HK-2 (cell line): ENCODE measurements at regions not wholly inside any gene's neighbourhood (a gene's known extent, or its start where the extent isn't known, plus 50 kb on each side); places are given as distances from the start of the nearest gene placed in this dataset.
"Not testable (repeated sequence)": the region's sequence is repeated elsewhere in the genome, so short reads cannot be mapped to it uniquely, and the experiment has no call there.

ENCODE experiments used
- DNase-seq: peaks from one replicate; pipeline ENCODE4 v3.0.0-alpha.2; 2018; ENCODE audit not compliant: unreplicated experiment

DNA sequence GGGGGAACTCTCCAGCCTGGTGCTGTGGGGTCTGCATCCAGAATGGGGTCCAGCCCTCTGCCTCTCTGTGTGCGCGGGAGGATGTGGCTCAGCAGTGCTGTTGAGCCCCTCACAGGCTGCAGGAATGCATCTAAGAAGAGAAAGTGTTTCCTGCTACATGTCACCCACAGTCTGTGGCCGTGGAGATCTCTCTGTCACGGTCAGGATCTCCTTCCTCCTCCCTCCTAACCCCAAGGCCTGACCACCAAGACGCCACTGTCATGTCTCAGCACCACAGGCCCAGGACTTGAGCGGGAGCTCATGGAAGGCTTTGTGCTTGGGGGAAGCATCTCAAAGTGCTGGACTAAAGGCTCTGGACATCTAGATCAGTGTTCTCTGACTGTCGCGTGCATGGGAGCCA, 90.1 kb downstream of the SREK1 start:
- DNase-seq, result no peak

DNA sequence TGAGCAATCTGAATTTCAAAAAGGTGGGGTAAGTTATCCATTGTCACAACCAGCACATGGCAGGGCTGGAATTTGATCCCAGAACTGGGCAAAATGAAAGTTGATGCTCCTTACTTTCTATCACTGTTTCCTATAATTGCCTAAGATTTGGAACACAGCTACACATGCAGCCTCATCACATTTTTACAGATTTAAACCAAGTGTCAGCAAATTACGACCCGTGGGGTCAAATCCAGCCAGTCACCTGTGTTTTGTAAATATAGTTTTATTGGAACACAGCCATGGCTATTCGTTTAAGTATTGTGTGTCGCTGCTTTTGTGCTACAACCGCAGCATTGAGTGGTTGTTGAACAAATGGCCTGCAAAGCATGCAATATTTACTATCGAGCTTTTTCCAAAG, 94.3 kb downstream of the SREK1 start:
- no peak for DNase-seq

DNA sequence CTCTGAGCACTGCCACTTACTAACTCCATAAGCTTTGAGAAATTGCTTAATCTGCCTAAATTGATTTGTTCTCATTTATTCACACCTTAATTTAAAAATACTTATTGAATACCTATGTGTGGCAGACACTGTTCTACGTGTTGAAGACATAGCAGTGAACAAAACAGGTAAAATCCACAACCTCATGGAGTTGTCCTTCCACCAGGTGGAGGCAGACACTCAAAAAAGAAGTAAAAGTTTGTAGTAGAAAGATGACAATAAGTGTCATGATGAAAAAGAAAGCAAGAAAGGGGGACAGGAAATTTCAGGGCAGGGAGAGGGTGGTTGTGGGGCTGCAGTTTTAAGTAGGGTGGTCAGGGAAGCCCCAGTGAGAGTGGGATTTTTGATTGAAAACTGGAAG, 94.9 kb downstream of the SREK1 start:
- DNase-seq, result no peak

DNA sequence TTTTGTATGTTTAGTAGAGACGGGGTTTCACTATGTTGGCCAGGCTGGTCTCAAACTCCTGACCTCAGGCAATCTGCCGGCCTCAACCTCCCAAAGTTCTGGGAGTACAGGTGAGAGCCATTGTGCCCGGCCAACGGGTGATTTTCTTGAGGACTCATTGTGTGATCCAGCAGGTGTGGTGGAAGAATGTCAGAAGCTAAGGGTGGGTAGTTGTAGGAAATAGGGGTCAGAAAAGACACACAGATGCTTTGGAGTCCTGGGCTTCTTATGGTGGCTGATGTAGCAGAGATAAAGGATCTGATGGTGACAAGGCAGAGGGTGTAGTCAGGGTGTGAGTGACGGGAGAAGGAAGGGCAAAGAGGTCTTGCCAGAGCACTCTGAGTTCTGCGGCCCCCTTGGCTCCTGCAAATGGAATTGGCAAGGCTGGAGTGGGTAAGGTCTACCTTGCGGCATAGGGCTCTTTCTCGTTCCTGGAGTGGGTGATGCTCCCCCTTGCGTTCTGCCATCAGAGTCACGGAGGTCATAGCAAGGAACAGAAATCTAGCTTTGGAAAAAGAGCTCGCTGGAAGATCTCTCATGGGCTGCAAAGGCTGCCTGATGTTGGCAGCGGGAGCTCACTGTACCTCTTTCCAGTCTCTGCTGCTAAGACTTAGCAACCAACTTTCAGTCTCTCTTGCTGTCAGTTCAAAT, 97.2 kb downstream of the SREK1 start:
- no peak for DNase-seq

DNA sequence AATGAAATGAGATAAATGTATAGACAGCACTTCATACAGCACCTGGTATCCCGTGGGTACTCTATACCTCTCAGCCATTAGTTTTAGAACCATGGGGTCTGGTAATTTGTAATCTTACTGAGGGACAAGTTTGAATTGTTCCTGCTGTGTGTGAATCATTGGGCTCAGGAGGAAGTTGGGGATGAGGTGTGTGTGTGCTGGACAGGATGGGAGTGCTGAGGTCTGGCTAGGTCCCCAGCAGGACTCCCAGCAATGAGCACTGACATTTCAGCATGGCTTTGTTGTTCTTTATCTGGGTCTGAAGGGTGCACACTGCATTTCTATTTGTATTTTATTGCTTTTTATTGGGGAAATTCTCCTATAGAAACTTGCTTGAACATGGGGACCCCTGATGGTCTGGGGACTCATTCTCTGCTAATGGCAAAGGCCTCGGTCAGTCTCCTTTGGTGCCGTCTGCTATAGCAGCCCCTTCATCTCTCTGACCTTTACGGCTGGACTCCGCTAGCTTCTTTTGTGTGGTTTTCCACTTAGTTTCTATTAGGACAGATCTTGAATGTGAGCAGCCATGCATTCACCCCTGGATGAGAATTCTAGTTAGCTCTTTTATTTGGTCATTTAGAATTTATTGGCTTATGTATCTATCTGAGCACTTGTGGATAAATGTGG, 98.1 kb downstream of the SREK1 start:
- DNase-seq, result no peak

DNA sequence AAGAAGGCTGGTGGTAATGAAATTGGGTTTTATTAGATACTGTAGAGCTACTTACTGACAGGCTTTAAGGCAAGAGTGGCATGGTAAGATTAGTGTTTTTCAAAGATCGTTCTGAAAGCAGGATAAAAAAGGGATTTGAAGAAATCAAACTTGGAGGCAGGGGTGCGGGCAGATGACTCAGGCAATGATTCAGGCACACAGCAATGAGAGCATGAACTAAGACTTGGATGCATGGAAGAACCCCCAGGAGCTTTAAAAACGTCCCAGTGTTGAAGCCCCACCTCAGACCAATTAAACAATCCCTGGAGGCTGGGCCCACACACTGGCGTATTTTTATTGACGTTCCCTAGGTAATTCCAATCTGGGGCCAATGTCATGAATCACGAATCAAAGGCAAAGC, 102.5 kb downstream of the SREK1 start:
- no peak for DNase-seq

DNA sequence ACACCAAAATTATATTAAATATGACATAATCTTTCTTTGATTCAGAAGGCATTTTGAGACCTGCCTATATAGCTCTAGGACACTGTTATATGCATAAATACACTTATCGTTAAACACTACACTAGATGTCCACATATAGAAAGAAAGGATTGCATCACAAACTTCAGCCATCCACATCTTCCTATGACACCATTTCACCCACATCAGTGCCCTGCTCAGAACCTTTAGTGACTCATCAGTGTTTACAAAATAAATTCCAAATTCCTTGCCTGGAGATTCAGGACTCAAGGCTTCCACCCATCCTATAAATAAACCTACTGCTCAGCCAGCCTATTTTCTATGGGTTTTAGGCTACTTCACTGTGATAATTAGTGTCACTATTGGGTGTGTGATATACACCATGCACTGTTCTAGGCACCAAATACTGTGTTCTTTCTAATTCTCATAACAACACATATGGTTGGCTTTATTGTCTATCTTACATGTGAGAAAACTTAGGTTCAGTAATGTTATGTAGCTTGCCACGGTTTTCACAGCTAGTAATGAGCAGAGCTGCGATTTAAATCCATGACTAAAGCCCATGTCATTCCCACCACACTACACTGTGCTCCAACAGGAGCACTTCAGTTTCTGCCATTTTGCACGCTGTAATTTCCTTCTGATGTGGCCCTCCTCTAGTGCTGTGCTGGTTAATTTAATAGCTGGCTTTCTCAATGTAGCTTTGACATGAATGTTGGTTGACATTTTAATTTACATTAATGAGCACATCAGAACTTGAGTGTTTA, 103.3 kb downstream of the SREK1 start:
- DNase-seq, result no peak

DNA sequence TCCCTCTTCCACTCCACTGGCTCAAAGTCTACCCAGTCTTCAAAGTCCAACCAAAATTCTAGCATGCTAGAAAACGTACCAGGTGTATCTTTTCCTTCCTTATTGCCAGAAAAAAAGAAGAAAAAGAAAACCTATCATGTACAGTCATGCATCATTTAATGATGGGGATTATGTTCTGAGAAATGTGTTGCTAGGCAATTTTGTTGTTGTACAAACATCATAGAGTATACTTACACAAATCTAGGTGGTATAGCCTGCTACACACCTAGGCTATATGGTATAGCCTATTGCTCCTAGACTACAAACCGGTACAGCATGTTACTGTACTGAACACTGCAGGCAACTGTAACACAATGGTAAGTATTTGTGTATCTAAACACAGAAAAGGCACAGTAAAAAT, 104.8 kb downstream of the SREK1 start:
- no peak for DNase-seq

DNA sequence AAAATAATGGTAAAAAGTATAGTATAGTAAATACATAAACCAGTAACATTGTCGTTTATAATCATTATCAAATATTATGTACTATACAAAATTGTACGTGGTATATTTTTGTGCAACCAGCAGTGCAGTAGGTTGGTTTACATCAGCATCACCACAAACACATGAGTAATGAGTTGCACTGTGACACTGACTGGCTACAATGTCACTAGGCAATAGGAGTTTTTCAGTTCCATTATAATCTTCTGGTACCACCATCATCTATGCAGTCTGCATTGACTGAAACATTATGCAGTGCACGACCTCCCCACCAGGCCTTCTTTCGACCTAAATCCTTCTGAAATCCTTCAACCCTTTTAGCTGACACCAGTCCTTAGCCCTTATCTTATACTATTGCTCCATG, 105.8 kb downstream of the SREK1 start:
- no peak for DNase-seq

DNA sequence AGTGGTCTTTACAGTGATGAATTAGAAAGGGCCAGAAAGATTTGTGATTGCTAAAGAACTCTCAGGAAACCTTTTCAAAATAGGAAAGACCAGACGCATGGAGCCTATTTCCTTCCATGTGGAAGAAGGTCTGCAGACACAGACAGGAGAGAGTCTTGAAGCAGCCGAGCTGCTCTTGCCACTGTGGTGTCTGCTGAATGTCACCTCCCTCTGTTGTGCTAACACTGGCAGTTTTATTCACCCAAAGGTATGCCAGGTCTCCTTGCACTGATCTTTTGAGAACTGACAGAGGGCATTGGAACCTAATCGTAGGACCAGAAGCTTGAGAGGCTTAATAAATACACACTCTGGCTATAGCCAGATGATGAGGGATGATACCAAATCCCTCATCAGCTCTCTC, 108.7 kb downstream of the SREK1 start:
- DNase-seq, result no peak

DNA sequence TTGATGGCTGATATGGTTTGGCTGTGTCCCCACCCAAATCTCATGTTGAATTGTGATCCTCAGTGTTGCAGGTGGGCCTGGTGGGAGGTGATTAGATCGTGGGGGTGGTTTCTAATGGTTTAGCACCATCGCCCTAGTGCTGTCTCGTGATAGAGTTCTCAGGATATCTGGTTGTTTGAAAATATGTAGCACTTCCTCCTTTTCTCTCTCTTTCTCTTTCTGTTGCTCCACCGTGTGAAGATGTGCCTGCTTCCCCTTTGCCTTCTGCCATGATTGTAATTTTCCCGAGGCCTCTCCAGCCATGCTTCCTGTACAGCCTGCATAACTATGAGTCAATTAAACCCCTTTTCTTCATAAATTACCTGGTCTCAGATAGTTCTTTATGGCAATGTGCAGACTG, 111.6 kb downstream of the SREK1 start:
- DNase-seq, result no peak

DNA sequence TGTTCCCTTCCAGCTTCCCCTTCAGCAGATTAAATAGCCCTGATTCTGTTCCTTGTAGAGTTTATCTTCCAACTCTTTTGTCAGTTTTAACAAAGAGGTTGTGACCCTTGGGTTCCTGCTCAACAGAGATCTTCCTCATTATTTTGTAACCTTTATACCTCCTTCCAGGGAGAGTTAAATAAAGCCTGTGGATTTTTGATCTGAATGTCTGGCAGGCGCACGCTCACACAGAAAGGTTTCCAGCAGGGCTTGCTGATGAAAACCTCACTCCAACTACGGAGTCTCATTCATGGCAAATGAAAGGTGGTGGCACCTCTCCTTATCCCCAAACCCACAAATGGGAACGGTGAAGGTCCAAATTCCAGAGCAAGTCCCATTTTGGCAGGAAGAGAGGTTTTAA, 129.0 kb downstream of the SREK1 start:
- no peak for DNase-seq

DNA sequence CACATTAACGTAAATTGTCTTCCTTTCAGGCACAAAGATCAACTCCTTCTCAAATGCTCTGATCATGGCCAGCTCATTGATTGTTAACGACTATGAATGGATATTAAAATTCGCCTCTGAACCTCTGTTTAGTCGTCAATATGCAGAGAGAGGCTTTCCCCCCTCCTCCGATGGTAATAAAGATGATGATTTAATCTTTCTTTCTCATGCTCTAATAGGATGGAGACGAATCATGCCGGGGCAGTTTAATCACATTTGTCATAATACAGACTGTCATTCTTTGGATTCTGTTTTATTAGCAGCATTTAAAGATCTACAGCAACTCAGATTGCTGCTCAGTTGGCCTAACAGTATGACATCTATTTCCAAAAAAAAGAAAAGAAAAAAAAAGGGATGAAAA, 132.9 kb downstream of the SREK1 start:
- DNase-seq, result no peak

DNA sequence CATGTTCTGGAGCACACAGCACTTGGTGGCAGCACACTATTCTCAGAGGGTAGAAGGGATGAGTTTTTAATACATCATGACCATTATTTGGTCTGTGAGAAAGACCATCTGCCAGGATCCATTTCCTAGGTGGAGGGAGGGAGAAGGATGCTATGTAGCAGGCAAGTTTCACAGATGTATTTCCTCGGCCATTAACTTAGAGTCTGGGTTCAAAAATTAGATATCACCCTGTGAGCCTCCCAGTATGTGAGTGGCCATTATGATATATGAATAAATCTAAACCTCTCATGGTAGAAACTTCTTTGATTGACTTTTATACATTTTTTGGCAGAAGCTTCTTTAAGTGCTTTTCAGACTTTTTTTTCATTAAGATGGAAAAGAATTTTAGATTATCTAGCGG, 133.9 kb downstream of the SREK1 start:
- no peak for DNase-seq

DNA sequence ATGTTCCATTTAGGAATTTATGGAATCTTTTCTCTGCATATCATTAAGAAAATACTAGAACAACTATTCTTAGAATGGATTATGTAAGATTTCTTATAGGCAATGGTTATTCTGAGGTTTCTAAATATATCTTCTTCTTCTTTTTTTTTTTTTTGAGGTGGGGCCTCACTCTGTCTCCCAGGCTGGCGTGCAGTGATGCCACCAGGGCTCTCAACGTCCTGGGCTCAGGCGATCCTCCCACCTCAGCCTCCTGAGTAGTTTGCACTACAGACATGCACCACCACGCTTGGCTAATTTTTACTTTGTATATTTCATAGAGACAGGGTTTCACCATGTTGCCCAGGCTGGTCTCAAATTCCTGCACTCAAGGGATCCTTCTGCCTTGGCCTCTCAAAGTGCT, 137.2 kb downstream of the SREK1 start:
- no peak for DNase-seq

DNA sequence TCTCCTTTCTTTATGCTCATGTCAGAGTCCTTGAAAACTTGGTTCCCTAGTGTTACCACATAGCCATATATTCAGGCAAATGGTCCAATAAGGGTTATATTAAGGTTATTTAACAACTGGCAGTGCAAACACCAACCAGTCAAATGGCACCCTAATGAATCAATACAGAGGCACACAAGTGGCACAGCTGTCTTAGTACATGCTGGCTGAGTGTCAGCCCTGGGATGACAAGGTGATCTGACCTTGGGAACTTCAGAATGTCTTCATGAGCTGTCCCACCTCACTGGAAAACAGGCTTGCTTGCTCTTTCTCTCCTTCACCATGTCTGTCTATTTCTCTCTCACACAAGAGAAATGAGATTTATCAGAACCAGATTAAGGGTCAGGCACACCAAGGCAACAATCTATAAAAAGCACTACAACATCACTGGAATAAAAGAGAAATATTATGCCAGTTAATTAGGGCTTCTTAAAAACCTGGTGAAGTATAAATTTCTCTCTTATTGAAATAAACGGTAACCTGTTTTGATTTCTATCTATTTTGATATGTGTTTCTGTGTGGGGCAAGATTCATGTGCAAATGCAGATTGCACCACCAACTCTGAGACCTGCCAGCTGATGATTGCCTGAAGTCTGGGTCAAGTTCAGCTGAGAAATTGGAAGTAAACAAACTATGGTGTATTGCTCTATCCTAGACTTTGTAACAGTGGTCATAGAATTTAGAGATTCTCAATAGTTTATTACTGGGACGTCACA, 140.7 kb downstream of the SREK1 start:
- DNase-seq, result no peak

DNA sequence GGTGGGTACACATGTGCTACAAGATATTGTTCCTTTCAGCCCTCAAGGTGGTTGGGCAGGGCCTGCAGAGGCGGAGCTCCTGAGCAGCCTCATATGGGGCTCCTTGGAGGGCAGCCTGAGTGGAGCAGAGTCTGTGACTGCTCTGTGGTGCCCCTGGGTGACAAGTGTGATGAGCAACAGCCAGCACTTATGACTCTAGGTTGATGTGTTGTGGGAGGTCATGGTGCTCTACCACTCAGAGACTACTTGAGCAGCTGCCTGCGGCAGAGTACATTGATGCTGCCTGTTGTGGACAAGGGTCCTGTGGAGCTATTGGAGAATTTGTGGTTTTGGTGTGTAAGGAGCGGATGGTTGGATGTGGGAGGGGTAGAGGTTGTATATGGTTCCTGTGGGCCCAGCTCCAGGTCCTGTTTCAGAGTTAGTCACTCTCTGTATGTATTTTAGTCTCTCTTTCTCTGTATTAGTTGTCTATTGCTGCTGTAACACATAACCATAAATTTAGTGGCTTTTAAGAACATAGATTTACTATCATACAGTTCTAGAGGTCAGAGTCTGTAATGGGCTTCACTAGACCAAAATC, 141.3 kb downstream of the SREK1 start:
- DNase-seq, result no peak

DNA sequence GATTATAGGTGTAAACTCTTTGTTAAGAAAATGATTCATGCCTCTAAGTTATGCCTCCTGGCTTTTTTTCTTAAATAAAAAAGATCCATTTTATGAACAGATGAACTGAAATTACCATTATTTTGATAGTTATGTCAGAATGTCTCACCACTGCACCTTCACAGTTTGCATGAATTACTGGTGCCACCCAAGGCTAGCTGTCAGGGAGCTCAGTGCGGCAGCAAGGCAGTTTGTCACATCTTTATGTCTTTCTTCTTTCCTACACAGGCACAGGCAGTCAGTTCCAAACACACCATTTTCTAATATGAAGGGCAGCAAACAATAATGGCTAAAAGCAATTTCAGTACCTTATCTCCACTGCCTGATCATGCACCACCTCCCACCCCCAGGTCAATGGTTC, 147.7 kb downstream of the SREK1 start:
- no peak for DNase-seq

DNA sequence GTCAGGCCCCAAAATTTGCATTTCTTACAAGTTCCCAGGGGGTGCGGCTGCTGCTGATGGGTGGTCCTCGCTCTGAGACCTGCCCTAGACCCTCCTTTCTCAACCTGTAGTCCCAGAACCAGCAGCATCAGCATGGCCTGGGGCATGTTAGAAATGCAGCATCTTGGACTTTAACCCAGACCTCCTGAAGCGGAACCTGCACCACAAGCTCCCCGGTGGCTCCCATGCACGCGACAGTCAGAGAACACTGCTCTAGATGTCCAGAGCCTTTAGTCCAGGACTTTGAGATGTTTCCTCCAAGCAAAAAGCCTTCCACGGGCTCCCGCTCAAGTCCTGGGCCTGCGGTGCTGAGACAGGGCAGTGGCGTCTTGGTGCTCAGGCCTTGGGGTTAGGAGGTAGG, 149.8 kb downstream of the SREK1 start:
- not testable (repeated sequence) for DNase-seq

DNA sequence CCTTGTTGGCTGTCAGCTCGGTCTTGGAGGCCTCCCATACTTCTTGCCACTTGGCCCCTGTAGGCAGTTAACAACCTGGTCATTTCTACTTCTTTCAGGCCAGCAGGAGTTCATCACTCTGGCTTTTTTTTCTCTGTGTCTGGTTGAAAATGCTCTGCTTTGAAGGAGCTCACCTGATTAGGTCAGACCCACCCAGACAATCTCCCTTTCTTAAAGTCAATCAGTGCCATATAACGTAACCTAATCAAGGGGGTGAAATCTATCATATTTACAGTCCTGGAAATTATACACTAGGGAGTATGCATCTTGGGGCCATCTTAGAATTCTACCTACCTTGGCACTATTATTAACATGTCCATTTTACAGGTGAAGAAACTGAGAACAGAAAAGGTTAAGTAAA, 155.4 kb downstream of the SREK1 start:
- no peak for DNase-seq

DNA sequence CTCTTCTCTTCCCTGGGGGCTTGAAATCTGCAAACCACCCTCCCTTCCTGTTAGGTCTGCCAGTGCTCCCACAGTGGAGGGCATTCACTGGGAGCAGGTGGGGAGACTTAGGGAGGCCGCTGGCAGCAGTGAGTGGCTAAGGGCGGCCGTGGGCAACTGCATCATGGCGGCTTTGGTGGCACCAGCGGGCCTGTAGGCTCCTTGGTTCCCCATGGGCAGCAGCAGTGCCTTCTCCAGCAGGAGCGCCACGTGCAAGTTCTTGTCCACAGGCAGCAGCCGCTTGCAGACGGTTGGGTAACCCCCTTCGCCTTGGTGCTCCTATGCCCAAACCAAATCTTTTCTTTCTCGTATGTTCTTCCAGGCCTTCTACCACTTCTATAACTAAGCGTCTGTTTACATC, 158.2 kb downstream of the SREK1 start:
- no peak for DNase-seq
